ENCODE measurements at regions not wholly inside any gene's neighbourhood (a gene's known extent, or its start where the extent isn't known, plus 50 kb on each side); places are given as distances from the start of the nearest gene placed in this dataset.

DNA sequence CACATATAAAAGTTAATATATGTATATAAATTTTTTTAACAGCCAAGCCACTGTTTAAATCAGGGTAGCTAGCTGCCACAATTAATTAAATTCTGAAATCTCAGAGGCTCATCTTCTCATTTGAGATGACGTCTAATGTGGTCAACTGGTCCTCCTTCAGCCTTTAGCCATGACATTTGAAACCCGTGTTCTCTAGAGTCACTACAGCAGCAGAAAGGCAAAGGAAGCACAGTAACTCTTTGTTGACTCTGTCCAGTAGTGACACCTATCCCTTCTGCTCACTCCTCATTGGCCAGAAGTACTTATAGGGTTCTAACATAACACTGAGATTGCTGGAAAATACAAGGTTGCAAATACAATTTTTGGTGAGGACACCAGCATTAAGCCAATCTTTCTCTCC lies 555.5 kb downstream of the ETV1 start:
- TF ChIP-seq CTCF (IDR thresholded peaks at IDR 0.05 in 2 of 3, conservative IDR thresholded peaks at IDR 0.05 in 1 of 3; ENCODE audit: control insufficient read depth in 2 of 3, extremely low read depth in 1 of 3, insufficient read depth in 1 of 3, low read depth in 3 of 3, low read length in 3 of 3) (no peak), YBX1 (IDR thresholded peaks at IDR 0.05) (no peak), ATF2 (IDR thresholded peaks at IDR 0.05; ENCODE audit: low read length) (no peak), SIN3A (IDR thresholded peaks at IDR 0.05; ENCODE audit: low read depth, low read length) (no peak), MAX (IDR thresholded peaks at IDR 0.05; ENCODE audit: low read depth, low read length) (no peak), EGR1 (IDR thresholded peaks at IDR 0.05; ENCODE audit: borderline replicate concordance in 1 of 2, low read depth in 2 of 2, low read length in 2 of 2) (no peak), POLR2AphosphoS5 (IDR thresholded peaks at IDR 0.05; ENCODE audit: low read length) (no peak), ESRRA (IDR thresholded peaks at IDR 0.05; ENCODE audit: low read length) (no peak)

Data from GM12878 (cell line).